T-helper 1 cell treated with Interleukin-12 subunit alpha and Interleukin-12 subunit beta and Interleukin-4 antibody, amounts not matched to agents 30 ng/mL and 1 ng/mL, for 36 hours (primary cell): ENCODE measurements at regions not wholly inside any gene's neighbourhood (a gene's known extent, or its start where the extent isn't known, plus 50 kb on each side); places are given as distances from the start of the nearest gene placed in this dataset.

Experiments
- intact Hi-C: fragments of 100-400 bp; cut with micrococcal nuclease; formaldehyde crosslinking; loops from one replicate; pipeline ENCODE4 v1.15.1; 2024

DNA sequence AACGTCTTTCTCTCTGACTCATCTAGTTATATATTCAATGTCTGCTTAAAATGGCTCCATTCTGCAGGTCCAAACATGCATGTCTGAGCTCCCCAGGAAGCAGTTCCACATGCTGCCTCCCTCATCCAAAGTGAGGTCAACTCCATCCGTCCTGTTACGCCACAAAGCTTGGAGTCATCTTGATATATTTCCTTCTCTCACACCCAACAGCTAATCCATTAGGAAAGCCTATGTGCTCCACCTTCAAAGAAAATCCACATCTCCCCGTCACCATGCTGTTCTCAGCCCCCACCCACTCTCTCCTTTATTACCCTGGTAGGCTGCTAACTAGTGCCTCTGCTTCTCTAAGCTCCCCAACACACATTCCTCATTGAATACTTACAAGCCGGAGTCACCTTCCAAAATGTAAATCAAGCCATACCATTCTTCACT is 130.2 kb upstream of the SYNDIG1 start:
- intact Hi-C loops, result no loop called here

DNA sequence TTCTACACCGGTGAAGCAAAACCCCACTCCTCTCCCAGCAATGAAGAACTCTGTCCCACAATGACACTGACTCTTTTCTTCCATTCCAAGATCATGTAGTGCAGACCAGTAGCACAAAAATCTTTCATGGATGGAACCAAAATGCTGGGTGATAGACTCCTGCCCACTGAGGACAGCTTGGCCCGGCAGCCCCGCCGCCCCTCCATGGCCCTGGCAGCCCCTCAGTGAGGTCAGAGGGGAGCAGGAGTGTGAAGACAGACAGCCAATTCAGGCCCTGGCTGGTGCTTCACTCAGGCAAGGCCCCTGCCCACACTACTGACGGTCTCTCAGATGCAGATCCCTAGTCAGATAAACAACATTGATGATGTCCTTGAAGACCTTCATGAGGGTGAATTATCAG is 131.9 kb upstream of the SYNDIG1 start:
- intact Hi-C loops, result no loop called here

DNA sequence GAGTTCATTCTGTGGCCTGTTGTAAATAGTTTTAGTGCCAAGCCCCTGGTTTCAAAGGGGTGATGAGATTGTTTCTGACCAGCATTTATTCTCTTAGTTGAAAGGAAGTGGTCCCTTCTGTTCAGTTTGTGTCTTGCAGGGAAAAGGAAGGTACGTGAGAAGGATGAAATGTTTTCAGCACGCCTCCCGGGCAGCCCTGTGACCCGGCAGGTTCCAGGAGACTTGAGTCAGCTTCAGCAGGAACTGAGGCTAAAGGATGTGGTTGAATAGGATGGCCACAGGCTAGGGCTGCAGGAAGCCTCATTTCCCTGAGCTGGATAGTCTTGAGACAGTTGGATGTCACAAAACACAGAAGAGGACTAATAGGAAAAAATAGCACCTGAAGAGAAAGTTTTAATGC is 132.4 kb upstream of the SYNDIG1 start:
- intact Hi-C loops, result no loop called here

DNA sequence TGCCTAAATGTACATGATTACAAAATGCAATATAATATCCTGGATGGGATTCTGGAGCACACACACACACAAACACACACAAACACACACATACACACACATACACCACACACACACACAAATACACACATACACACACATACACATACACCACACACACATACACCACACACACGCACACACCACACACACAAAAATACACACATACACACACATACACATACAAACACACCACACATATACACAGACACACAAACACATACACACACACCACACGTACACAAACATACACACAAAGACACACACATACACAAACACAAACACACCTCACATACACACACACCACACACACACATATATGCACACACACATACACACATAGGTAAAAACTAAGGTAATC is 134.6 kb upstream of the SYNDIG1 start:
- intact Hi-C loops, result no loop called here

DNA sequence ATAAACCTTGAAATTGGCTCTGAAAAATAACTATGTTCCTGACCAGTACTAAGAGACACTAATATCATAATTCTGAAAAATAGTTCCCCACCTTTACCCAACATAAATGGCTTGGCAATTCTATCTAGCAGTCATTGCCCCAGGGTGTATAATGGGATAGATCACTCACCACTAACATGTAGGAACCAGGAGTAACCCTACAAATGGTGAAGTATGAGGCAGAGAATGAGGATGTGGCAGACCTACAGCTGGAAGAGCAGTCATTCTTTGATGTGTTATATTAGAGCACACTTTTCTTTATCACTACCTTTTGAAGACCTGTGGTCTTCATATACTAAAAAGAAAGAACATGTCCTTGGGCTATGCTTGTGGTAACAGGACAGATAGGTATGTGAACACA is 136.5 kb upstream of the SYNDIG1 start:
- intact Hi-C loops, result no loop called here

DNA sequence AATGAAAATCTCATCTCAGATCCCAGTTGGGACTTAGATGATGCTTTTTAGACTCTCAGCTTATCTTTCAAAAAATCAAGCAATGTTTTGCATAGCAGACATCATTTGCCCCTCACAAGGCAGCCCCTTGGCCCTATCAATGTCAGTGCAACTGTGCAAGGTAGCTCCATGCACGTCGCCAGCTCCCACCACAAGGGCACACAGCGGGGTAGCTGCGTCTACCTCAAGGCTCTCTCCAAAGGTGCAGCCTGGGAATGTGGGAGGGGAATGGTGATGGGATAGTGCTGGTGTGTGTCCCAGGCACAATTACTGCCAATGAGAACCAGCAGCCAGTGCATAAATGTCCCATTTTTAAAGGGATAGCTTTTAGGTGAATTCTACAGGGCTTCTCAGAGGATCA is 137.5 kb upstream of the SYNDIG1 start:
- intact Hi-C loops, result no loop called here

DNA sequence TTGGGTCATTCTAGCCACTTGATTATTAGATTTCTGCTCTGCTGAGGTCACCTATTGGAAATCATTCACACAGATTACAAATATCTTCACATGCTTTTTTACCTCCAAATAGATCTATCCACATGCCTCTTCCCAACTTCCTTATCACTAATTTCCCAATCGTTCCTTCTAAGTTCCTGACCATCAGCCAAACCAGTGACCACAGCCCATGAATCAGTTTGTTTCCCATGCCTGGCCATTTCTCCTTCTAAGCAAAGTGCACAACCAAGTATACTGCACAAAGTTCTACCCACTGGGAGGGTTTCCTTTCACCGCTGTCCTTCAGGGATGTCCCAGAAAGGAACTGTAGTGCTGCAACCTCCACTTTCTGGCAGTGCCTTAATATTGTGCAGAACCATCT is 140.5 kb upstream of the SYNDIG1 start:
- intact Hi-C loops, result no loop called here

DNA sequence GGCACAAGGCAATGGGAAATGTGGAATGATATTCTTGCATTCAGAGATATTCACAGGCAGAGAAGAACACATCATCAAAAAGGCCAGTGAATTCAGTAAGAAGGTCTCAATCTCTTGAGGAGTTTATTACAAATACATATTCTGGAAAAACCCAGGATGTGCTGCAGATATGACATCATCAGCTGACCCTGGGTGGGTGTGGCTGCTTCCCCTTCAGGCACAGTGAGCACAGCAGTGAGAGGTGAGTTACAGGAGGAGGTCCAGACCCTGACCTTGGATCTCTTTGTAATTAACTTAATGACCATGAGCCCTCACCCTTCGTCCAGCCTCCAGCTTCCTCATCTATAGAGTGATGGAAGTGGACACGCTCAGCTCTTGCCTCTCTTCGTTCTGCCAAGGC is 147.5 kb upstream of the SYNDIG1 start:
- intact Hi-C loops, result no loop called here

DNA sequence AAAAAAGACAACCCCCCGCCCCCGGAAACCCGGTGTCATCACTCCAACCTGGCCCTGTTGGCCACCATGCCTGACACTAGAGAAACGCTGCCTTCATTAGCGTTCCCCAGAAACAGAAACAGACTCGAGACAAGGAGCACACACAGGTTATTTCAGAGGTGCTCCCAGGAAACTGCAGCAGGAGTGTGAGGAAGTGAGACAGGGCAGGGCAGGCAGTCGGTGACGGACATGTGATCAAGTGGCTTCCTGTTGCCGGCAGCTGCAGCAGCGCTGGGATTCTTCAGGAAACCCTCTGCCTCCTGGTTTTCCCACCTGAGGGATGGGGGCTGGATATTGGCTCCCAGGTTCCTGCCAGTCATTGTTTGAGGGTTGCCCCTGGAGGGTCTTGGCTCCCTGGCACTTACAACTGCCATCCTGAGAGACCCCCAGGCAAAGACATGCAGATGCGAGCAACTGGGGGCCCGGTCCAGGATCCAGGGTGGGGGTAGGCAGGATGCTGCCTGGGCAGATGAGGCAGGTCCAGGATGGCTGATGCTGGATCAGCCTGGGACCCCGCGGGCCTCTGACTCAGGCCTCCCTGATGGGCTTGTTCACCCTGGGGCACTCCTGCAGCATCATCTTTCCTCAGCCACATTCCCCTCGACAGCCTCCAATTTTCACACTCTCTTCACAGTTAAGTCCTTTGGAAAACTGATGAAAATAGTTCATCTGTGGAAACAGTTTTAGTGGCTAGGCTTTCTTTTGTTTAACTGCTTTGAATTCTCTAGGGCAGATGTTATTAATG is 150.7 kb upstream of the SYNDIG1 start:
- intact Hi-C loops, result no loop called here

DNA sequence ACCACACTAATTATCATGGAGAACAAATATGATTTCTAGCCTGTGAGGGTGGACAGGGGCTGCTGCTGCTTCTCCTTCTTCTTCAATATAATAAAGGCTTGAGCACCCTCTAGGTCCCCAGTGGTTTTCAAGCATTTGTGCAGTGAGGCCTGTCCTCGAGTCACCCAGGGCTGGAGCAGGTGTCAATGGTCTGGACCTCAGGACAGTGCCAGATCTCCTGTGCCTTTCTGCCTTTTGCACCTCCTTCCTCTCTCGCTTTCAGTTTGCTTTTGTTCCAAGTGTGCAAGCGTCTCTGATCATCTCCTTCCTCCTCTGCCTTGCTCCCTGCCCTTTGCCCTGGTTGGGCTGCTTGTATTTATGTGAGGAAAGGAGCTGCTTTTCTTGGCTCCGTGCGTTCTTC is 152.2 kb upstream of the SYNDIG1 start:
- intact Hi-C loops, result no loop called here

DNA sequence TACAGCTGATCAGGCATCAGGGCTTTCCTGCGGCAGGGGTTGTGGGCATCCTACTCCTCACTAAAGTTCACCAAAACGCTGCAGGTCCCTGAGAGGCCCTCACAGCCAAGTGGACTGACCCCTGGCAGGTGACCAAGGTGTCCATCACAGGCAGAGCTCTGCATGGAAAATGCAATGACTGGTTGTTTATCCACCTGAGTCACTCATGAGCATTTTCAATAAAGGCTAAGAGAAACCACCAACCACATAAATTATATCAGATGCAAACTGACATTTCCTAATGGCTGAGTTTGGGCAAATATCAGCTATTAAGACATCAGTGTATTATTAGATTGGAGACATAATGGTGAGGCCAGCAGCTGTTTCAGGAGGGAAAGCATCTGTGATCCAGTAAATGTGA is 152.7 kb upstream of the SYNDIG1 start:
- intact Hi-C loops, result no loop called here

DNA sequence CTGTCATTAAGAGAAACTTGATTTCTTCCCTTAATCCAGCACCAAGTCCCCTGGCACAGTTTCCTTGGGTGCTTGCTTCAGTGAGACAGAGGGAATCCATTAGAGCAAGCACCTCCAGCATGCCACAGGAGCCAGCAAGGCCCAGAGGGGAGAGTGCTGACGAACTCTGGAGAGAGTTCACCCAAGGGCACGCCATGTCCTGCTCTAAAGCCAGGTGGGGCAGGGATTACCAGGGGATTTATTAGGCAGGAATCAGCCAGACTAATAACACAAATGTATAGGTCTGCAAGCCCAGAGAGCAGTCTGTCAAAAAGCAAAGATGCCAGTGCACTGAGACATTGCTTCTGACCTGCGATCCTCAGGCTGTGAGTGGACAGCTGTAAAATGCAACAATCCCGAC is 155.4 kb upstream of the SYNDIG1 start:
- intact Hi-C loops, result loop anchor here (2.0 kb wide), 1 partner anchor 13 kb away; no protein-coding TSS in a partner anchor

DNA sequence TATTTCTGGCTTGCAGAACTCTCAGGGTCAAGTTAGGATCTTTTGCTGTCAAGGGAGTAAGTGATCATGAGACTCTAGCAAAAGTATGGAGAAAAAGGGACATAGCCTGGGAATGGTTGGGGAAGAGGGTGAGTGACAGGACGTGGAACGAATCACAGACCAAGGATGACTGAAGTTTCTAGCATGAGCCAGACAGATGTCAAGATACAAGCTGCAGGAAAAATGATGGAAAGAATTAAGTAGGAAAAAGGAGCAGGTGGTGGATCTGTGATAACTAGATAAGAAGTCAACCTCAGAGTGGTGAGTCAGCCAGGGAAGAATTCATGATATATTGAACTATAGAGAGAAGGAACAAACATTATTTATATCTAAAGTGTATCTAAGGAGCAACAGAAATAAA is 159.8 kb upstream of the SYNDIG1 start:
- intact Hi-C loops, result no loop called here

DNA sequence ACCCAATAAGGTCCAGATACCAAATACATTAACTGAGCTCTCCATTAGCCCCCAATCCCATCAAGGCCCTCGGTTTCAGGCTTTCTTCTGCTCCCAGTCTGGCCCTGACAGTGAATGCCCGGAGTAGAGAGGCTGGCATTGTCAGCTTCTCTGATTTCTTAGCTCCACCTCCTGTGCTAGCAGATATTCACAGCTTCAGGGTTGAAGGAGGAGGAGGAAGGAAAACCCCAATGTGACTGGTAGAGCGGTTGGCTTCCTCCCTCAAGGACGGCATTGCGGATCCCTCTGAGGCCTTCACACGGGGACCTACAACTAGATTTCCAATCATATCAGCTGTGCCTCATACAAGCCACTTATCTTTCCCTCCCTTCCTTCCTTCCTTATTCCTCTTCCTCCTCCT is 164.1 kb upstream of the SYNDIG1 start:
- intact Hi-C loops, result no loop called here

DNA sequence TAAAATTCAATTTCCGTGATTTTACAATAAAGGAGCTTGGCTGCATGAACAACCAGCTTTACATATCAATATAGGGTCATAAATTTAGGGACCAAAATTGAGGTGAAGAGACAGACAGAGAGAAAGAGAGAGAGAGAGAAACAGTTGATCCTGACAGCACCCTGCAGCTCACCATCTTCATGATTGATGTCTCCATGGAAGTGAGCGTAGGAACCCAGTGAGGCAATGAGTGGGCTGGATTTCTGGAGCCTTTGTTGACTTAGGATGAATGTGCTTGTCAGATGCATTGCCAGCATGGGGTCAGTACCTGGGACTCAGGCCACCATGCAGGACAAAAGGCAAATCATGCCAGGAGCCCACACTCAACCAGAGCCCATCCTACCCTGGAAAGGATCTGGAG is 165.1 kb upstream of the SYNDIG1 start:
- intact Hi-C loops, result no loop called here

DNA sequence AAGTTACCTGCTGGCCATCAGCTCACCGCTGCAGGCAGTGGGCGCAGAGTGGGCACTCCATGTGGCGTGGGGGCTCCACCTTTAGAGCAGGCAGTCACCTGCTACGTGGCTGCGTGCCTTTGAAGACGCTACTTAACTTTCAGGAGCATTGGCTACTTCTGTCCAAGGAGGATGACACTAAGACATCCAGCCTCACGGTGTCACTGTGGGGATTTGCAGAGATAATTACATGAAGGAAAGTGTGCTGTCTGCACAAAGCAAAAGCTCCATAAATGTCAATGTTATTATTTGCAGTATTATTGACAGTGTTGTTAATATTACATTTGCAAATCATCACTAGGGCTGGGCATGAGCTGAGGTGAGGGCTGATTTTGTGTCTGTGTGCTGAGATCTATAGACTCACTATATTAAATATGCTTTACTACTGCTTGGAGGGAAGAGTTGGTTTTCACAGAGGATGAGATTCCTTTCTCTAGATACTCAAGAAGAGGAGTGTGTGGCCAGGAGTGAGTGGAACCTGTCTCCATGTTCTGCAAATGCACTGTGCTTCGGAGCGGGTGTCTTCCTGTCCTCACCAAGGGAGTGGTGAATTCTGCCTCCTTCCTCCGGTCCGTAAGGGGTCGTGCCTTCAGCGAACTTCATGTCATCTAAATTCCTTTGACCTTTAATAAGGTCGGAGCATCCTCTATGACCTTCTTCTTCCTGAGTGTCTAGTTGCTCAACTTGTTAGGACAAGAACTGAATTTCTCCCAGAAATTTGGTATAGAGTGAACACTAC is 165.8 kb upstream of the SYNDIG1 start:
- intact Hi-C loops, result no loop called here

DNA sequence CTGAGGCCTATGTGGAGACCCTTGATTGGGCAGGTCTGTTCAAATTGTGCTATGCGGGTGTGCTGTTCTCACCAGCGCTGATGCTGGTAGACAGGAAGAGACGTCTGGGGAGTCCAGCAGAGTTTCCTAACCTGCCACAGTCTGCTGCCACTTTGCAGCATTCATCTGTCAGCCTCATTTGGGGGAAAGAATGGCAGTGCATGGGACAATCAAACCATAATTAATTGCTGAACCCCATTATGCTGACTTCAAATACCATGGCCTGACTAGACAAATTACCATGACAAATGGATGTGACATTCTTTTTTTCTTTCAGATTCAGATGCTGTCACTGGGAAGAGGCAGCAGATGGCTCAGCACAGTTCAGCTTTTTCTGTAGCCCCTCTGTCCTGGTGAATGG is 171.4 kb upstream of the SYNDIG1 start:
- intact Hi-C loops, result no loop called here

DNA sequence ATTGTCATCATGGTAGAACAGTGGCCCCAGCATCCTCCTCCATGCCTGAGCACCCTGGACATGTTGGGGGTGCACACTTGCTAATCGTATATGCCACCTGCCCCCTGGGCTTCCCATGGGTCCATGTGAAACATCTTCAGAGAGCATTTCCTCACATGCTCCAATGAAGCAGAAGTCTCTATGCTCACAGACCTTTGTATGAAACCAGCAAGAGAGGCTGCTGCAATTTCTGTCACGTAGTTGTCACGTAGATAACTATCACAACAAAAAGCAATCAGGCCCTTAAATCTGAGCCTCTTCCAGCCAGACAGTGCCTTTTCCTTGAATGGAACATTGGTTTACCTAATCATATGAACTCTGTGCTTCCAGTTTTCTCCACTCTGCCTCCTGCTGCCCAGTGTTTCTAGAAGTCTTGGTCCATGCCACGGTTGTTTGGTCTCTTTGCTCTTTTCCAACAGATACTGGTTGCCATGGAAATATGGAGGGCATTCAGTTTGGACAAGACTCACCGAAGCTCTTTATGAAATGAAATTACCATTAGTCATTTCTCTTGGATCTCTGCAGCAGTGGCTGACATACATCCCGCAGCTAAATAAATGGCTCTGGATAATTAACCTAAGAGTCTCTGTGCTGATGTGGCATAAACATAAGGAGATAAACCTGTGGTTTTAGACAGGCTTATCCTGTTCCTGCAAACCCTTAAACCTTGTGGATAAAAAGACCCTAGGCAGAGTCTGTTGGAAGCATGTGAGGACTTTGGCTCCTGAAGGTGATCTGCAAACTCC is 172.8 kb upstream of the SYNDIG1 start:
- intact Hi-C loops, result no loop called here

DNA sequence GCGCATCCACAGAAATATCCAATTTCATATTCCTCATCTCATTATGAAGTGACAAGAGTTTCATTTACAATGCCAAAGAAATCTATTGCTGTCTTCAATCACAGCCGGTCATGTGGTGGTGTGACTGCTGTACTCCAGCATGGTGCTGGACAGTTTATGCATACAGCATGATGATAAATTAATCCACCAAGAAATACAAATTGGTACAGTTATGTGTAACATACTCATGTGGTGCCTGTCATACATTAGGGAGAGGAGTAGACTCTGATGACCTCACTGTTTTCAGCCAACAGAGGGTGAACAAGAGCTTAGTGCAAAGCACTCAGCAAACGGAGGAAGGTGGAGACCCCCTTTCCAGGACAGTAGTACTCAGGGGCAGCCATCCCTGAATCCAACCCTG is 178.4 kb upstream of the SYNDIG1 start:
- intact Hi-C loops, result loop anchor here (2.0 to 5.0 kb wide), 3 partner anchors 96 to 1156 kb away; no protein-coding TSS in a partner anchor

DNA sequence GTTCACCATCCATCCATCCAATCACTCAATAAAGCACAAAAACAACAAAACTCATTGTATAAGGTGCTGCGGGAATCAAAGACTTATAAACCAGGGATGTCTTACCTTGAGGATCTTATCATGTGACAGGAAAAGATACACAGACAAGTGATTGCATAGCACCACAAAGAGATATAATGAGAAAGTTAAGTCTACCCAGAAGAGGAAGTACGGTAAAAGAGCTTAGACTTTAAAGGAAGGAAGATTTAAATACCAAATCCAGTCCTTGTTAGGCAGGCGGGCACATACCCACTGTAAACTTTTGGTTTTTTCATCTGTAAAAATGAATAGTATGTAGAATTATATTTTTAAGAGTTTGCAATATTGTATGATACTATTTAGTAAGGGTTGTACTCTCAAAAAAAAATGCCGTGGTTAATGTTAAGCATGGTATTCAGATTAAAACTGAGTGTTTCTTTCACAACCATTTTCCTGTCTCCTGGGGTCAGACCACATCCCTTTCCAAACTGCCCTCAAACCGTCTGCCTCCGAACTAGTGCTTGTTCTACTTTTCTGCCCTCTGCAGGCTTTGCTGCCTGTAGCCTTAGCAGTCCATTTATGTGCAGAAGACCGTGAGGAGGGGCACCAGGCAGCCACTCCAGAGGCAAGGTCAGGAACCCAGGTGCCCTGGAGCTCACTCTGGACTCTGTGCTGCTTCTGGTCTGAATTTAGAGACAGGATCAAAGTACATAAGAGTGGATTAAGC is 179.5 kb upstream of the SYNDIG1 start:
- intact Hi-C loops, result loop anchor here (2.0 to 5.0 kb wide), 3 partner anchors 97 to 1157 kb away; no protein-coding TSS in a partner anchor

DNA sequence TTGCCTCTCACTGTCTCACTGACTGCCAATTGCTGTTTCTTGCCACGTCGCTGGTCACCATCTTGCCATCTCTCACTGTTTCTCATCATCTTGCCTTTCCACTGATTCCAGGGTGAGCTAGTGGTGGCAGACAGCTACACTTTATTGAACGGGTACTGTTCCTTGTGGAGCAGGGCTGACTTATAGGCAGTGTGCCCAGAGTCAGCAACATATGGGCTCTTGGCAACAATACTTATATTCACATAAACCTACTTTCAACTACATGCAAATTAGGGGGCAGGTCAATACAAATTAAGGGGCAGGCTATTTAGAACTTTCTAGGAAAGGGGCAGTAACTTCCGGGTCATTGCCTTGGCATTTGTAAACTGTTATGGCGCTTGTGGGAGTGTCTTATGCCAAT is 186.2 kb upstream of the SYNDIG1 start:
- intact Hi-C loops, result no loop called here
